Fibroblast of the aortic adventitia (primary cell): ENCODE measurements at regions not wholly inside any gene's neighbourhood (a gene's known extent, or its start where the extent isn't known, plus 50 kb on each side); places are given as distances from the start of the nearest gene placed in this dataset.

Experiments used
- DNase-seq: peaks from one replicate; pipeline ENCODE4 v3.0.0-alpha.2; 2010; ENCODE audit warnings: low read depth
- H3K4me3 ChIP-seq: 2 replicates; pipeline ENCODE4 v1.5.1; 2011; ENCODE audit warnings: low read depth, mild to moderate bottlenecking, control low read depth, low read length, moderate library complexity
- TF ChIP-seq, protein P1 (sequence below): IDR thresholded peaks from 2 replicates; pipeline ENCODE4 v1.5.1; 2011; ENCODE audit warnings: mild to moderate bottlenecking, low read length, control low read depth, inconsistent platforms; ENCODE audit not compliant: insufficient read depth

DNA sequence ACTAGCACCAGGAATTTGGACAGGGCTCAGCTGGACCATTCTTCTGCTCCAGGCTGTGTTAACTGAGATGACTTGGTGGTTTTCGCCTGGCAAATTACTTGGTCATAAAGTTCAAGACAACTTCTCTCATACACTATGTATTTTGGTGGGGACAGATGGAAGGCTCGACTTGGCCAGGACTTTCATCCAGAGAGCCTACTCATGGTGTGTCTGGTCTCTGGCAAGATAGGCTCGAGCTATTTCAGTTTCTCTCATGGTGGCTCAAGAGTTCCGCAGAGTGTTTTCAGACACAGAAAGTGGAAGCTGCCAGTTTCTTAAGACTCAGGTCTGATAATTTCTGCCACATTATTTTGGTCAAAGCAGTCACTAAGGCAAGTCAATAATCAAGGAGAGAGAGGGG lies 135.6 kb downstream of the IRX2 start:
- DNase-seq: no peak
- H3K4me3 ChIP-seq: no peak overlapping the region
- TF ChIP-seq, protein P1, sequence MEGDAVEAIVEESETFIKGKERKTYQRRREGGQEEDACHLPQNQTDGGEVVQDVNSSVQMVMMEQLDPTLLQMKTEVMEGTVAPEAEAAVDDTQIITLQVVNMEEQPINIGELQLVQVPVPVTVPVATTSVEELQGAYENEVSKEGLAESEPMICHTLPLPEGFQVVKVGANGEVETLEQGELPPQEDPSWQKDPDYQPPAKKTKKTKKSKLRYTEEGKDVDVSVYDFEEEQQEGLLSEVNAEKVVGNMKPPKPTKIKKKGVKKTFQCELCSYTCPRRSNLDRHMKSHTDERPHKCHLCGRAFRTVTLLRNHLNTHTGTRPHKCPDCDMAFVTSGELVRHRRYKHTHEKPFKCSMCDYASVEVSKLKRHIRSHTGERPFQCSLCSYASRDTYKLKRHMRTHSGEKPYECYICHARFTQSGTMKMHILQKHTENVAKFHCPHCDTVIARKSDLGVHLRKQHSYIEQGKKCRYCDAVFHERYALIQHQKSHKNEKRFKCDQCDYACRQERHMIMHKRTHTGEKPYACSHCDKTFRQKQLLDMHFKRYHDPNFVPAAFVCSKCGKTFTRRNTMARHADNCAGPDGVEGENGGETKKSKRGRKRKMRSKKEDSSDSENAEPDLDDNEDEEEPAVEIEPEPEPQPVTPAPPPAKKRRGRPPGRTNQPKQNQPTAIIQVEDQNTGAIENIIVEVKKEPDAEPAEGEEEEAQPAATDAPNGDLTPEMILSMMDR: no peak

DNA sequence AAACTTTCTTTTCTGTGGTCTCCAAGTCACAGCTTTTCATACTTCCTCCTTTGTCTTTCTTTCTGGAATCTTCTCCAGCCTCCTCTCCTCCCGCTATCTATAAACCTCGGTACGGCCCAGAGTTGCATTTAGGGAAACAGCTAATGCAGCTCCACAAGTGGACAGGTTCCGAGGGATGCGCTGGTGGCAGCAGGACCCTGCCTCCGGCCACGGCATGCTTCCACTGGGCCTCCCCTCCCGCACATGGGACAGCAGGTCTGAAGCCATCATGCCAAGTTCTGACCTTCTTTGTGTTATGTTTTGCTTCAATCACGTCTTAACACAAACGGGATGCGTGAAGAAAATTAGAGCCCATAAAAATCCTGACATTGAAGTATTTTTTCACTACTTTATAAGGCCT lies 136.9 kb downstream of the IRX2 start:
- no peak overlapping the region for H3K4me3 ChIP-seq
- TF ChIP-seq, protein P1: no peak
- DNase-seq: no peak

DNA sequence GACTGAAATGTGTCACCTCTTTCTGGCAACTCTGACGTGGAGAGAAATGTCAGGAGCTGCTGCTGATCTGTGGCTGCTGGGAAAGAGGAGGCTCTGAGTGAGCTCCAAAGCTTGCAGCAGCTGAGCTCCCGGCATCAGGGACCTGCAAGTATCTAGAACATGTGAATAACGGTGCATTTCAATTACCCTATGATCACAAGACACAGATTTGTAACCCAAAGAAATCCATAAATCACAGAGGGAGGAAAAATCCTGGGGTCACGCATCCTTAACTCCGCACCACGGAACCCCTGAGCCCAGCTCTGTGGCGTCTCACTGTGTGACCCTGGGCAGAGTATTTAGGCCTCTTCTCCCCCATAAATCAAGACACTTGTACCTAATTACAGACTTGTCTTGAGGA lies 139.8 kb downstream of the IRX2 start:
- TF ChIP-seq, protein P1: no peak
- no peak overlapping the region for H3K4me3 ChIP-seq
- no peak for DNase-seq

DNA sequence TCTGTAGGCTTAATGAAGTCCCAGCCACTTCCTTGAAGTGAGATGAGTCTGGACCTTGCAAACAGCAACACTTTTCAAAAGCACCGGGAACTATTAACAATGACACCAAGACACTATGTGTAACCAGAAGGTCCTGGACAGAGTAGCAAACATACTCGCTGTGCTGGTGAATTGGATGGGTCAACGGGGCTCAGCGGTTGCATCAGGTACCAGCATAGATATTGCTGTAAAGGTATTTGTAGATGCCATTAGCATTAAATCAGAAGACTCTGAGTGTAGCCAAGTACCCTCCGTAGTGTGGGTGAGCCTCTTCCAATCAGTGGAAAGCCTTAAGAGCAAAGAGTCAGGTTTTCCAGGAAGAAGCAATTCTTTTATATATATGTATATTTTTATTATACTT lies 140.5 kb downstream of the IRX2 start:
- DNase-seq: no peak
- TF ChIP-seq, protein P1: no peak
- no peak overlapping the region for H3K4me3 ChIP-seq

DNA sequence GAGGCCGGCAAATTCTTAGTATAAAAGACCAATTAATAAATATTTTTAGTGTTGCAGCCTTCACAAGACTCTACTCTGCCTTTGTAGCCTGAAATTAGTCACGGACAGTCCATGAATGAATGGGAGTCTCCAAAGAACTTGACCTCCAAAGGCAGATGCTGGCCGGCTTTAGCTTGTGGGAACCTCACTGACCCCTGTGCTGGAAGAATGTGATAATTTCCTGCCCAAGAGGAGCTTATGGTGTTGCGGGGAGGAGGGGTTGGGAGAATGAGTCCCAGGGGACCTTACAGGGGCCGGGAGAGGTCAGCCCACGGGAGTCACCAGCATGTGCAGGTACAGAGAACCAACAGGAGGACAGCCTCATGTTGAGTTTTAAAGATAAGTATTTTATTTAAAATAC lies 143.1 kb downstream of the IRX2 start:
- no peak for DNase-seq
- TF ChIP-seq, protein P1: no peak
- H3K4me3 ChIP-seq: no peak overlapping the region

DNA sequence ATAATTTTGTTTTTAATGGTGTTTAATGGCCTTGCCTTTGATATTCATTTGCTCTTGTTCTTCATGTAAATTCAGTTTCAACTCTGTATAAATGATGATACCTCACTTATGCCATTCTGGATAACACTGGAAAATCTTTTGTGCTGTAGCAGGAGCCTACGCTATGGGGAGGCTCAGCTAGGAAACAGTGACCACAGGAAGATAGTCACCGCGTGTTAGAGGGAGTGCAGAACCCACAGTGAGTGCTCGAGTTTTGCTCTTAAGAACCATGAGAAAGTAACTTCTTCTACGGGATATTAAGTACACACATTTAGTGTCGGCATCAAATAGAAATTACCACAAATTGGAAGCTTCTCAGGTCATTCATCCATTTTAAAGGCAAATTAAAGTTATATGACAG lies 143.9 kb downstream of the IRX2 start:
- H3K4me3 ChIP-seq: no peak overlapping the region
- TF ChIP-seq, protein P1: no peak
- no peak for DNase-seq

DNA sequence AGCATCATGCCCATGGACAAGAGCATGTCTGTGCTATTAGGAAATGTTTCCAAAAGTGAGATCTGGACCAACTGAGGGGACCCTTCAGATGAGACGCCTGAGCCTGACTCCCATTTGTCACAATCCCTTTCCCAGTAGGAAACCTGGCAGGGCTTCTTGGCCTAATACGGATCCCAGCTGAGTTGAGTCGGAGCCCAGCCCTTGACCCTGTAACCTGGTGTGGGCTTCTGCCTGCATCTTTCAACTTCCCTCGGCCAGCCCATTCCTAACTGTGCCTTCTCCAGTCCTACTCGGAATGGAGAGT lies 148.3 kb downstream of the IRX2 start:
- no peak for DNase-seq
- TF ChIP-seq, protein P1: no peak
- H3K4me3 ChIP-seq: no peak overlapping the region
